HG03432 (cell line): ENCODE measurements at regions not wholly inside any gene's neighbourhood (a gene's known extent, or its start where the extent isn't known, plus 50 kb on each side); places are given as distances from the start of the nearest gene placed in this dataset.
A peak's percentile ranks its signal among the peaks of the same experiment; 100 is the strongest.
"Not testable (repeated sequence)": the region's sequence is repeated elsewhere in the genome, so short reads cannot be mapped to it uniquely, and the experiment has no call there.

ENCODE experiments used
- ATAC-seq: cut with Tn5 transposase; IDR thresholded peaks from one replicate; pipeline ENCODE4 v1.9.1; 2021; ENCODE audit warnings: mild to moderate bottlenecking, moderate library complexity; ENCODE audit not compliant: unreplicated experiment

GRCh38 chr6:21282360-21282759 is 311.2 kb upstream of the SOX4 start:
- not testable (repeated sequence) for ATAC-seq

- no peak for ATAC-seq
Measured at GRCh38 chr6:21284166-21284565, 309.4 kb upstream of the SOX4 start.

- no peak for ATAC-seq
Measured at GRCh38 chr6:21284706-21285105, 308.8 kb upstream of the SOX4 start.

- ATAC-seq: no peak
Measured at GRCh38 chr6:21294144-21294543, 299.4 kb upstream of the SOX4 start.

- no peak for ATAC-seq
Measured at GRCh38 chr6:21295506-21296240, 297.9 kb upstream of the SOX4 start.

GRCh38 chr6:21297665-21298064 is 295.9 kb upstream of the SOX4 start:
- ATAC-seq: no peak

- ATAC-seq: no peak
Measured at GRCh38 chr6:21299216-21299615, 294.3 kb upstream of the SOX4 start.

GRCh38 chr6:21300439-21300838 is 293.1 kb upstream of the SOX4 start:
- no peak for ATAC-seq

GRCh38 chr6:21305893-21306332 is 287.6 kb upstream of the SOX4 start:
- ATAC-seq: no peak

- ATAC-seq: no peak
Measured at GRCh38 chr6:21306546-21306945, 287.0 kb upstream of the SOX4 start.

- no peak for ATAC-seq
Measured at GRCh38 chr6:21309807-21310221, 283.7 kb upstream of the SOX4 start.

GRCh38 chr6:21310568-21311140 is 282.9 kb upstream of the SOX4 start:
- no peak for ATAC-seq

GRCh38 chr6:21312118-21312517 is 281.4 kb upstream of the SOX4 start:
- no peak for ATAC-seq

- ATAC-seq: no peak
Measured at GRCh38 chr6:21317642-21318041, 275.9 kb upstream of the SOX4 start.

GRCh38 chr6:21321076-21321475 is 272.5 kb upstream of the SOX4 start:
- no peak for ATAC-seq

- no peak for ATAC-seq
Measured at GRCh38 chr6:21321531-21321930, 272.0 kb upstream of the SOX4 start.

- ATAC-seq: no peak
Measured at GRCh38 chr6:21323577-21323976, 270.0 kb upstream of the SOX4 start.

- ATAC-seq: peak; percentile 56
Measured at GRCh38 chr6:21325201-21325856, 268.2 kb upstream of the SOX4 start.

GRCh38 chr6:21327326-21328112 is 266.0 kb upstream of the SOX4 start:
- no peak for ATAC-seq

- ATAC-seq: no peak
Measured at GRCh38 chr6:21331235-21331634, 262.3 kb upstream of the SOX4 start.

- no peak for ATAC-seq
Measured at GRCh38 chr6:21332077-21332476, 261.5 kb upstream of the SOX4 start.
